ENCODE measurements at regions not wholly inside any gene's neighbourhood (a gene's known extent, or its start where the extent isn't known, plus 50 kb on each side); places are given as distances from the start of the nearest gene placed in this dataset.

DNA sequence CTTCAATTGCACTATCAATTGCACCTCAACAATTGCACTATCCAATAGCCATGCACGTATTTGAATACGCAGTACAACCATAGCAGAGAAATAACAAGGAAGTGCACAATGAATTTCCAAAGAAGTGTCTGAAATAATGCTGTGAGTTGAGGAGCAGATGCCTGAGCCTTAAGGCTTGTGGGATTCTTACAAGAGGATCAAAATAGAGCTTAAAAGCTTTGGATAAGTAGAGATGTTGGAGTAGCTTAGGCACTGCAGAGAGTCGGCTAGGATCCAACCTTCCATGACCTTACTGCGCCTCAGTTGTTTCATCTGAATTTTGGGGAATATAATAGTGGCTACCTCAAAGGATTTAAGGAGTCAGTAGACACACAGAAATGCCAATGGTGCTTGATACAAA, 196.1 kb upstream of the FLRT2 start:
- no peak for DNase-seq
- Histone ChIP-seq H3K4me3 (no peak overlapping the region), H3K9me3 (no peaks in the 10 kb centered on the region), H3K36me3 (ENCODE audit: low read depth) (no peaks in the 10 kb centered on the region), H3K4me1 (ENCODE audit: low read depth) (no peaks in the 10 kb centered on the region)
- intact Hi-C loops (cut with DNase I, micrococcal nuclease) = no loop called here
- TF ChIP-seq CTCF (IDR thresholded peaks at IDR 0.05) = no peak
- ATAC-seq = no peak

DNA sequence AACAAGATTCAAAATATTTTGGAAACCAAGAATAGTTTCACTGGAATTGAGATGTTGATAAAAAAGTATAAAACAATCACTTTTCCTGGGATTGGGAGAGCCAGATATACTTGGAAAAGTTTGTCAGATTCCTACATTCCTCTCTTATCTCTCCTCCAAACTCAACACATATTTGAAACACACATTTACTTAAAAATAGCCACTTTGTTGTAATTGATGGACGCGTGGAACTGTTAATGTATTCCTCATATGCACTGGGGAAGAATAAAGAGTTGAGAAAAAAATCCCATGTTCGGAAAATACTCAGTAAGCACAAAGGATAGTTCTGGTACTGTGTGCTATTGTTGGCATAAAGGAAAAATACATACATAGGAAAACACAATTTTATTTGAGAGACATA, 195.6 kb upstream of the FLRT2 start:
- intact Hi-C loops (cut with DNase I, micrococcal nuclease) = no loop called here
- Histone ChIP-seq H3K4me3 (no peak overlapping the region), H3K4me1 (ENCODE audit: low read depth) (no peaks in the 10 kb centered on the region), H3K9me3 (no peaks in the 10 kb centered on the region), H3K36me3 (ENCODE audit: low read depth) (no peaks in the 10 kb centered on the region)
- TF ChIP-seq CTCF (IDR thresholded peaks at IDR 0.05) = no peak
- ATAC-seq (no peak), DNase-seq (no peak)

DNA sequence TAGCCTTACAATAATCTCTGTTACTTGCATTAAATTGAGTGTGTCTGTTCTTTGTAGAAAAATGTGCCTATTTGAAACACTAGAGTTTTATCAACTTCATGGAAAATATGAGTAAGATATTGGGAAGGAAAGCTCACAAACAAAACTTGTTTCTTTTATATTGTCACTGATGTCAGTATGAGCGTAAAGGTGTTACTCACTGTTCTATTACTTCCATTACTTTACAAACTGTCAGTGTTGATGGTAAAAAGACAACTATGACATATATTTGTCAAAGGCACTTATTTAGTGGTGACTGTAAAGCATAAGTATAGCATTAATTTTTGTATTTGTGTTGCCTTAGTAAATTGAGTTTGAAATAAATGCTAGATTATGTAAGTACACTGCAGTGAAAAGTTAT, 193.7 kb upstream of the FLRT2 start:
- intact Hi-C loops (cut with DNase I, micrococcal nuclease) = no loop called here
- no peak for ATAC-seq
- Histone ChIP-seq H3K36me3 (ENCODE audit: low read depth) (no peaks in the 10 kb centered on the region), H3K4me3 (no peak overlapping the region), H3K4me1 (ENCODE audit: low read depth) (no peaks in the 10 kb centered on the region), H3K9me3 (no peaks in the 10 kb centered on the region)
- TF ChIP-seq CTCF (IDR thresholded peaks at IDR 0.05) = no peak
- no peak for DNase-seq

- H3K4me3 ChIP-seq = no peak overlapping the region
- intact Hi-C loops (cut with DNase I, micrococcal nuclease) = no loop called here
- ATAC-seq (no peak), DNase-seq (no peak)
- H3K36me3 ChIP-seq (ENCODE audit: low read depth) = no peaks in the 10 kb centered on the region
- no peak for TF ChIP-seq CTCF (IDR thresholded peaks at IDR 0.05)
- no peaks in the 10 kb centered on the region for H3K4me1 ChIP-seq (ENCODE audit: low read depth)
- H3K9me3 ChIP-seq = no peaks in the 10 kb centered on the region
Measured at GRCh38 chr14:85336817-85337216, 193.1 kb upstream of the FLRT2 start.

GRCh38 chr14:85338895-85339294, 191.0 kb upstream of the FLRT2 start:
- Histone ChIP-seq H3K9me3 (no peaks in the 10 kb centered on the region), H3K36me3 (ENCODE audit: low read depth) (no peaks in the 10 kb centered on the region), H3K4me1 (ENCODE audit: low read depth) (no peaks in the 10 kb centered on the region), H3K4me3 (no peak overlapping the region)
- ATAC-seq (no peak), DNase-seq (no peak)
- no peak for TF ChIP-seq CTCF (IDR thresholded peaks at IDR 0.05)
- intact Hi-C loops (cut with DNase I, micrococcal nuclease) = no loop called here

DNA sequence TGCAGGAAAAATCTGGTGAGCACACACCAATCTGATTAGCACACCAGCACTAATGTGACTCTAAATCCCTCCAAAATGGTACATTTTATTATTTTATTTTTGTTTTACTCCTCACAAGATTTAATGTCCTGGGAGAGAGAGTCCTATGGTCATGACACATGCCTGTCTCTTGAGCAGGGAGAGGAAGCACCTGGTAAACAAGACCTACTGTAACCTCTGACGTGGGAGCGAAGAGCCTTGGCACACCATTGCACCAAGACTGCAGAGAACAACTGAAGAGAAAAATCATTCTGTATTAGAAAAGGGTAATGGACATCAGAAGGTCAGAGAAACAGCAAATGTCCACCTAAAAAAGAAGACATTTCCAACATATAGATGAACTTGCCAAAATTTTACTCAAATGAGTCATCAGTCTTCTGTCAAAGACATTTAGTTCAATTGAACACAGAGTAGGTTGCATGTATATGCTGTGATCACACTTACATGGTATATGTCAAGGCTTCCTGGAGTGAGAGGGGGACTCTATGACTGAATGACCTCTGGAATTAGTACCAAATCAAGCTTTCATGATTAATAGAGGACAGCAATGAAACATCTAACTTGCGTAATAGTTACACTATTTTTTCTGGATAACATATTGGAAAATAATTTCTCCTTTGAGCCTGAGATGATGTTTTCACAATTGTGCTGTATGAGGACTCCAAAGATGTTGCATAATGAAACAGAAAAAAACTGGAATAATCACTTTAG, 186.9 kb upstream of the FLRT2 start:
- no peak for ATAC-seq
- H3K4me3 ChIP-seq = no peak overlapping the region
- no peak for DNase-seq
- H3K9me3 ChIP-seq = no peaks in the 10 kb centered on the region
- intact Hi-C loops (cut with DNase I, micrococcal nuclease) = no loop called here
- no peaks in the 10 kb centered on the region for H3K36me3 ChIP-seq (ENCODE audit: low read depth)
- TF ChIP-seq CTCF (IDR thresholded peaks at IDR 0.05) = no peak
- no peaks in the 10 kb centered on the region for H3K4me1 ChIP-seq (ENCODE audit: low read depth)

All from mucosa of descending colon (tissue), 3 donors.